ENCODE measurements at regions not wholly inside any gene's neighbourhood (a gene's known extent, or its start where the extent isn't known, plus 50 kb on each side); places are given as distances from the start of the nearest gene placed in this dataset.
"Not testable (repeated sequence)": the region's sequence is repeated elsewhere in the genome, so short reads cannot be mapped to it uniquely, and the experiment has no call there.

GRCh38 chr11:47928426-47928825 lies 51.9 kb upstream of the PTPRJ start:
- H3K4me1 ChIP-seq = peaks cover 13 to 15% of the 10 kb centered on the region in 2 donors
- intact Hi-C loops (cut with DNase I) = no loop called here
- H3K9me3 ChIP-seq = no peaks in the 10 kb centered on the region
- no peak overlapping the region for H3K4me3 ChIP-seq (replicated peaks in 1 of 3)
- no peak for DNase-seq
- no peaks in the 10 kb centered on the region for H3K27me3 ChIP-seq
- no peak overlapping the region for H3K27ac ChIP-seq
- no peaks in the 10 kb centered on the region for H3K36me3 ChIP-seq
- TF ChIP-seq CTCF (IDR thresholded peaks at IDR 0.05) (no peak), POLR2A (IDR thresholded peaks at IDR 0.05) (no peak)
- 74 to 77% methylated on average over 5 of the region's 5 CpGs for WGBS, 2 donors

- 32 to 42% methylated on average over 8 of the region's 8 CpGs for WGBS, 2 donors
- TF ChIP-seq CTCF (IDR thresholded peaks at IDR 0.05) = no peak
- TF ChIP-seq POLR2A (IDR thresholded peaks at IDR 0.05) = peak in 1 of 2 donors; percentile 14
- Histone ChIP-seq H3K27me3 (no peaks in the 10 kb centered on the region), H3K4me3 (replicated peaks in 1 of 3) (no peak overlapping the region), H3K36me3 (no peaks in the 10 kb centered on the region), H3K9me3 (no peaks in the 10 kb centered on the region), H3K4me1 (peaks cover 19 to 40% of the 10 kb centered on the region in 2 donors), H3K27ac (peak overlapping the region; percentile 76 to 96 (median 81))
- peak; percentile 76 to 78 for DNase-seq
- intact Hi-C loops (cut with DNase I) = no loop called here
Observed at GRCh38 chr11:47924184-47924691, 56.1 kb upstream of the PTPRJ start.

GRCh38 chr11:47923667-47924066 lies 56.7 kb upstream of the PTPRJ start:
- H3K27ac ChIP-seq = peak overlapping the region; percentile 76 to 96 (median 81)
- intact Hi-C loops (cut with DNase I) = no loop called here
- peak; percentile 82 to 86 for DNase-seq

GRCh38 chr11:47921080-47921555 lies 59.2 kb upstream of the PTPRJ start:
- 95 to 96% methylated on average over 6 of the region's 6 CpGs for WGBS, 2 donors
- H3K36me3 ChIP-seq; DNase-seq; H3K4me3 ChIP-seq (replicated peaks in 1 of 3); H3K9me3 ChIP-seq; H3K27me3 ChIP-seq; intact Hi-C loops (cut with DNase I): not testable (repeated sequence)
- H3K4me1 ChIP-seq = peaks cover 44 to 67% of the 10 kb centered on the region in 2 donors
- H3K27ac ChIP-seq = peak overlapping the region in 2 of 3 donors; percentile 25 to 96

More at GRCh38 chr11:47923667-47924066, 56.7 kb upstream of the PTPRJ start:
- TF ChIP-seq POLR2A (IDR thresholded peaks at IDR 0.05) = peak in 1 of 2 donors; percentile 21
- TF ChIP-seq CTCF (IDR thresholded peaks at IDR 0.05) = no peak
- 12 to 13% methylated on average over 4 of the region's 4 CpGs for WGBS, 2 donors
- Histone ChIP-seq H3K27me3 (no peaks in the 10 kb centered on the region), H3K36me3 (no peaks in the 10 kb centered on the region), H3K4me3 (replicated peaks in 1 of 3) (no peak overlapping the region), H3K9me3 (no peaks in the 10 kb centered on the region), H3K4me1 (peaks cover 24 to 45% of the 10 kb centered on the region in 2 donors)

GRCh38 chr11:47918882-47919495 lies 61.4 kb upstream of the PTPRJ start:
- Histone ChIP-seq H3K36me3 (no peaks in the 10 kb centered on the region), H3K4me3 (replicated peaks in 1 of 3) (no peak overlapping the region), H3K27ac (peak overlapping the region; percentile 75 to 96 (median 82)), H3K9me3 (no peaks in the 10 kb centered on the region), H3K27me3 (no peaks in the 10 kb centered on the region), H3K4me1 (peaks cover 36 to 66% of the 10 kb centered on the region in 2 donors)
- TF ChIP-seq POLR2A (IDR thresholded peaks at IDR 0.05) = peak in 1 of 2 donors; percentile 8
- no peak for TF ChIP-seq CTCF (IDR thresholded peaks at IDR 0.05)
- WGBS, 2 donors = 48 to 52% methylated on average over 4 of the region's 4 CpGs
- intact Hi-C loops (cut with DNase I) = no loop called here
- peak; percentile 35 to 44 for DNase-seq
